ENCODE measurements at regions not wholly inside any gene's neighbourhood (a gene's known extent, or its start where the extent isn't known, plus 50 kb on each side); places are given as distances from the start of the nearest gene placed in this dataset.

DNA sequence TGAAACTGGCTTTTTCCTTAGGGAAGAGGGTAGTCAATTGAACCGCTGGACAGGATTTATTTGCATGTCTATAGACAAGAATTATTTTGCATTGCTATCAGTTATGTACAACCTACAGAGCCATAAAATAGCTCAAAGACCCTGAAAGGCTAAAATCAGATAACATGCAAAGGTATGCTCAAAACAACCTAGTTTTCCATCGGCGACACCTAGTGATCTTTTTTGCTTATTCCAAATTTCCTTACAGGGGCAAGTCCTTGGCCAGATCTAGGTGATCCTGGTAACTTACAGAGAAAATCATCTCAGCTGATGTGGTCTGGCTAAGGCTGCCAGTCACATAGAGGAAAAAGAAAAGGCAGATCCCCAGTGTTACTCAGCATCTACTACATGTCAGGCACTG, 141.2 kb upstream of the RPL38 start:
- no peak overlapping the region for H3K27ac Mint-ChIP-seq
- H3K27me3 Mint-ChIP-seq: peaks cover 32% of the 10 kb centered on the region
- no peaks in the 10 kb centered on the region for H4K20me1 ChIP-seq (ENCODE audit: control insufficient read depth, insufficient read depth, low read length, poor library complexity, severe bottlenecking)
- no peak for ATAC-seq (ENCODE audit: low read depth)
- intact Hi-C loops (cut with micrococcal nuclease): no loop called here
- no peaks in the 10 kb centered on the region for H3K9me3 Mint-ChIP-seq (ENCODE audit: insufficient read depth)
- ChIA-PET CTCF (interaction anchor here (1.3 kb wide), 1 partner anchor 14 kb away, joined by 3 read pairs; no protein-coding TSS in a partner anchor), POLR2A (no interaction called here)
- no peaks in the 10 kb centered on the region for H3K79me2 ChIP-seq (ENCODE audit: control insufficient read depth, insufficient read depth, low read length)
- no peaks in the 10 kb centered on the region for H3K4me1 Mint-ChIP-seq
- no peak overlapping the region for H3K27ac ChIP-seq (ENCODE audit: low read length in 2 of 2)
- H3K36me3 ChIP-seq (replicated peaks in 1 of 2; ENCODE audit: control extremely low read depth in 1 of 2, control insufficient read depth in 1 of 2, extremely low read depth in 1 of 2, insufficient read depth in 2 of 2, low read length in 1 of 2): no peaks in the 10 kb centered on the region
- TF ChIP-seq CTCF (IDR thresholded peaks at IDR 0.05): no peak
- TF ChIP-seq EZH2 (IDR thresholded peaks at IDR 0.05; ENCODE audit: borderline replicate concordance, insufficient read depth, low read depth, low read length, poor library complexity, severe bottlenecking): no peak
- no peak overlapping the region for H3K9ac ChIP-seq (ENCODE audit: low read length)
- 86% methylated on average over 2 of the region's 3 CpGs for WGBS (ENCODE audit: insufficient coverage)
- peaks cover 0 to 4% (median 0%) of the 10 kb centered on the region in 3 donors for H3K9me3 ChIP-seq (ENCODE audit: control extremely low read depth in 1 of 3, control insufficient read depth in 2 of 3, insufficient read depth in 1 of 3, low read length in 2 of 3)
- DNase-seq: no peak
- H3K4me3 ChIP-seq (ENCODE audit: control extremely low read depth in 1 of 5, extremely low read depth in 1 of 5, insufficient read depth in 1 of 5, low read depth in 2 of 5, low read length in 4 of 5): no peak overlapping the region
- no peak overlapping the region for H2AFZ ChIP-seq (ENCODE audit: insufficient read depth, low read depth, low read length, poor library complexity, severe bottlenecking)
- H3K27me3 ChIP-seq (replicated peaks in 1 of 4; ENCODE audit: control extremely low read depth in 1 of 4, control insufficient read depth in 3 of 4, insufficient read depth in 4 of 4, low read length in 3 of 4): peaks cover 0 to 5% (median 2%) of the 10 kb centered on the region in 4 experiments
- H3K4me2 ChIP-seq (replicated peaks; ENCODE audit: low read depth, low read length, poor library complexity, severe bottlenecking): no peak overlapping the region
- no peak overlapping the region for H3K4me3 Mint-ChIP-seq
- no peaks in the 10 kb centered on the region for H3K4me1 ChIP-seq (ENCODE audit: control insufficient read depth in 2 of 2, insufficient read depth in 2 of 2, low read length in 2 of 2)

- CTCF ChIA-PET: no interaction called here
- no peaks in the 10 kb centered on the region for H3K36me3 ChIP-seq (replicated peaks in 1 of 2; ENCODE audit: control extremely low read depth in 1 of 2, control insufficient read depth in 1 of 2, extremely low read depth in 1 of 2, insufficient read depth in 2 of 2, low read length in 1 of 2)
- Mint-ChIP-seq H3K4me1 (no peaks in the 10 kb centered on the region), H3K4me3 (no peak overlapping the region), H3K27ac (no peak overlapping the region), H3K9me3 (ENCODE audit: insufficient read depth) (no peaks in the 10 kb centered on the region), H3K27me3 (peaks cover 29% of the 10 kb centered on the region)
- no peak overlapping the region for H2AFZ ChIP-seq (ENCODE audit: insufficient read depth, low read depth, low read length, poor library complexity, severe bottlenecking)
- no peaks in the 10 kb centered on the region for H3K4me1 ChIP-seq (ENCODE audit: control insufficient read depth in 2 of 2, insufficient read depth in 2 of 2, low read length in 2 of 2)
- intact Hi-C loops (cut with micrococcal nuclease): no loop called here
- H3K9me3 ChIP-seq (ENCODE audit: control extremely low read depth in 1 of 3, control insufficient read depth in 2 of 3, insufficient read depth in 1 of 3, low read length in 2 of 3): peaks cover 0 to 8% (median 0%) of the 10 kb centered on the region in 3 donors
- H3K27me3 ChIP-seq (replicated peaks in 1 of 4; ENCODE audit: control extremely low read depth in 1 of 4, control insufficient read depth in 3 of 4, insufficient read depth in 4 of 4, low read length in 3 of 4): peaks cover 0 to 5% (median 2%) of the 10 kb centered on the region in 4 experiments
- H3K4me2 ChIP-seq (replicated peaks; ENCODE audit: low read depth, low read length, poor library complexity, severe bottlenecking): no peak overlapping the region
- 69% methylated on average over 7 of the region's 10 CpGs for WGBS (ENCODE audit: insufficient coverage)
- POLR2A ChIA-PET: no interaction called here
- ATAC-seq (ENCODE audit: low read depth): no peak
- no peak for DNase-seq
- H4K20me1 ChIP-seq (ENCODE audit: control insufficient read depth, insufficient read depth, low read length, poor library complexity, severe bottlenecking): no peaks in the 10 kb centered on the region
- no peaks in the 10 kb centered on the region for H3K79me2 ChIP-seq (ENCODE audit: control insufficient read depth, insufficient read depth, low read length)
- no peak for TF ChIP-seq EZH2 (IDR thresholded peaks at IDR 0.05; ENCODE audit: borderline replicate concordance, insufficient read depth, low read depth, low read length, poor library complexity, severe bottlenecking)
- TF ChIP-seq CTCF (IDR thresholded peaks at IDR 0.05): no peak
- H3K9ac ChIP-seq (ENCODE audit: low read length): no peak overlapping the region
- H3K4me3 ChIP-seq (ENCODE audit: control extremely low read depth in 1 of 5, extremely low read depth in 1 of 5, insufficient read depth in 1 of 5, low read depth in 2 of 5, low read length in 4 of 5): no peak overlapping the region
- H3K27ac ChIP-seq (ENCODE audit: low read length in 2 of 2): no peak overlapping the region
Measured at GRCh38 chr17:74063439-74063838, 140.0 kb upstream of the RPL38 start.

All from B cell (primary cell).